Stimulated activated CD8-positive, alpha-beta memory T cell treated with anti-CD3 and anti-CD28 coated beads, Interleukin-7, amount 100 ng/mL, for 24 hours (primary cell): ENCODE measurements at regions not wholly inside any gene's neighbourhood (a gene's known extent, or its start where the extent isn't known, plus 50 kb on each side); places are given as distances from the start of the nearest gene placed in this dataset.

ENCODE experiments used
- DNase-seq: peaks from one replicate; pipeline ENCODE4 v3.0.0-alpha.2; 2020; ENCODE audit warnings: low read depth

GRCh38 chr2:220437938-220438337 lies 810.5 kb downstream of the SLC4A3 start:
- DNase-seq = no peak

- DNase-seq = no peak
These were observed 813.3 kb downstream of the SLC4A3 start for GRCh38 chr2:220440731-220441130.

GRCh38 chr2:220441404-220441803 lies 814.0 kb downstream of the SLC4A3 start:
- DNase-seq = no peak

- DNase-seq = no peak
These were observed 814.6 kb downstream of the SLC4A3 start for GRCh38 chr2:220442012-220442411.

GRCh38 chr2:220445429-220446105 lies 818.1 kb downstream of the SLC4A3 start:
- no peak for DNase-seq

- no peak for DNase-seq
These were observed 818.8 kb downstream of the SLC4A3 start for GRCh38 chr2:220446106-220446712.

GRCh38 chr2:220450846-220451245 lies 823.4 kb downstream of the SLC4A3 start:
- DNase-seq = no peak

- no peak for DNase-seq
These were observed 824.0 kb downstream of the SLC4A3 start for GRCh38 chr2:220451438-220451837.

GRCh38 chr2:220452561-220452960 lies 825.1 kb downstream of the SLC4A3 start:
- no peak for DNase-seq

GRCh38 chr2:220455351-220455990 lies 828.0 kb downstream of the SLC4A3 start:
- DNase-seq = no peak

- no peak for DNase-seq
These were observed 830.6 kb downstream of the SLC4A3 start for GRCh38 chr2:220458051-220458450.

GRCh38 chr2:220460257-220460985 lies 833.0 kb downstream of the SLC4A3 start:
- DNase-seq = no peak

- DNase-seq = no peak
These were observed 836.4 kb downstream of the SLC4A3 start for GRCh38 chr2:220463876-220464275.

- DNase-seq = no peak
These were observed 838.3 kb downstream of the SLC4A3 start for GRCh38 chr2:220465700-220466099.

- no peak for DNase-seq
These were observed 838.8 kb downstream of the SLC4A3 start for GRCh38 chr2:220466251-220466691.

- no peak for DNase-seq
These were observed 841.8 kb downstream of the SLC4A3 start for GRCh38 chr2:220469201-220469600.

GRCh38 chr2:220473611-220474010 lies 846.2 kb downstream of the SLC4A3 start:
- DNase-seq = no peak

GRCh38 chr2:220476877-220477276 lies 849.4 kb downstream of the SLC4A3 start:
- no peak for DNase-seq

GRCh38 chr2:220478305-220479058 lies 851.1 kb downstream of the SLC4A3 start:
- DNase-seq = no peak

- no peak for DNase-seq
These were observed 855.3 kb downstream of the SLC4A3 start for GRCh38 chr2:220482716-220483115.

GRCh38 chr2:220489121-220489520 lies 861.7 kb downstream of the SLC4A3 start:
- DNase-seq = no peak

- no peak for DNase-seq
These were observed 864.2 kb downstream of the SLC4A3 start for GRCh38 chr2:220491670-220492069.
